ENCODE measurements at regions not wholly inside any gene's neighbourhood (a gene's known extent, or its start where the extent isn't known, plus 50 kb on each side); places are given as distances from the start of the nearest gene placed in this dataset.
A peak's percentile ranks its signal among the peaks of the same experiment; 100 is the strongest.

- H2BK20ac ChIP-seq (ENCODE audit: low read length), result no peak overlapping the region
- H3K4me3 ChIP-seq (ENCODE audit: extremely low read depth in 1 of 4, insufficient read depth in 2 of 4, low read depth in 3 of 4, low read length in 4 of 4), result no peak overlapping the region
- no peak overlapping the region for H3K4me2 ChIP-seq (ENCODE audit: insufficient read depth in 1 of 2, low read depth in 2 of 2, low read length in 2 of 2)
- H3K9ac ChIP-seq (replicated peaks in 1 of 4; ENCODE audit: extremely low read depth in 1 of 4, low read depth in 3 of 4, low read length in 3 of 4), result no peak overlapping the region
- no peak overlapping the region for H3K14ac ChIP-seq (ENCODE audit: insufficient read length)
- no peak overlapping the region for H2AK5ac ChIP-seq (ENCODE audit: low read depth, low read length)
- no peak overlapping the region for H2BK12ac ChIP-seq (ENCODE audit: low read depth, low read length)
- no peak for DNase-seq (ENCODE audit: low read depth in 1 of 2, low spot score in 2 of 2)
- WGBS, 2 experiments (ENCODE audit: extremely low coverage in 1 of 2, insufficient coverage in 1 of 2, insufficient read length in 1 of 2, insufficient replicate concordance in 2 of 2, low coverage in 1 of 2, low lambda C conversion rate in 2 of 2, missing lambda C conversion rate in 1 of 2), result 92% methylated on average over 11 of the region's 11 CpGs; no CpG with 5 or more reads in 1 of the 2 experiments
- H3K4ac ChIP-seq (replicated peaks; ENCODE audit: insufficient read length, low read depth, low read length), result no peak overlapping the region
- H4K91ac ChIP-seq (replicated peaks; ENCODE audit: insufficient read length, low read length), result no peak overlapping the region
- H3K23ac ChIP-seq (ENCODE audit: insufficient read length), result no peak overlapping the region
- no peak overlapping the region for H4K5ac ChIP-seq (ENCODE audit: insufficient read length, low read depth, low read length)
- no peak overlapping the region for H3K56ac ChIP-seq (replicated peaks; ENCODE audit: insufficient read length, low read depth, low read length)
- no peak overlapping the region for H2AFZ ChIP-seq (ENCODE audit: low read length)
- H3K27ac ChIP-seq (ENCODE audit: low read depth, low read length), result no peak overlapping the region
- POLR2A ChIA-PET (ENCODE audit: partially characterized antibody), result interaction anchor here (1.0 kb wide), 1 partner anchor 10 kb away, joined by 3 read pairs; no protein-coding TSS in a partner anchor
- peaks cover 2 to 7% of the 10 kb centered on the region in 2 experiments for H4K20me1 ChIP-seq (replicated peaks in 1 of 2; ENCODE audit: control insufficient read depth in 1 of 2, insufficient read depth in 2 of 2, low read length in 2 of 2)
- no peaks in the 10 kb centered on the region for H3K9me3 ChIP-seq (ENCODE audit: insufficient read depth in 2 of 2, low read depth in 1 of 2, low read length in 1 of 2)
- peak overlapping the region; percentile 81; the same call in 1 of the 2 replicates for H2BK15ac ChIP-seq (ENCODE audit: low read length)
- H3K18ac ChIP-seq (ENCODE audit: extremely low read depth, low read length), result no peak overlapping the region
- CTCF ChIA-PET (ENCODE audit: partially characterized antibody), result interaction anchor here (0.6 to 1.3 kb wide), 3 partner anchors 11 to 858 kb away, joined by 3 to 4 read pairs (median 3); no protein-coding TSS in a partner anchor
- H2BK5ac ChIP-seq (ENCODE audit: low read depth, low read length), result no peak overlapping the region
- TF ChIP-seq HDAC6 (IDR thresholded peaks at IDR 0.05; ENCODE audit: low read depth, low read length), result no peak
- FAIRE-seq, result no peak
- no peaks in the 10 kb centered on the region for H3K23me2 ChIP-seq (ENCODE audit: low read depth, low read length)
- peaks cover 3 to 54% of the 10 kb centered on the region in 2 experiments for H3K79me2 ChIP-seq (ENCODE audit: control insufficient read depth in 1 of 2, insufficient read depth in 2 of 2, low read length in 2 of 2)
- no peaks in the 10 kb centered on the region for H3K36me3 ChIP-seq (ENCODE audit: control insufficient read depth in 2 of 4, insufficient read depth in 4 of 4, low read length in 3 of 4)
- no peaks in the 10 kb centered on the region for H3K27me3 ChIP-seq (replicated peaks in 1 of 4; ENCODE audit: control insufficient read depth in 3 of 4, extremely low read depth in 1 of 4, insufficient read depth in 3 of 4, low read length in 3 of 4)
- H4K8ac ChIP-seq (ENCODE audit: extremely low read depth, insufficient read depth, low read length), result no peak overlapping the region
- H3K4me1 ChIP-seq (replicated peaks in 1 of 4; ENCODE audit: control insufficient read depth in 3 of 4, insufficient read depth in 4 of 4, low read length in 3 of 4), result no peaks in the 10 kb centered on the region
- 0 out of 2 replicates have a peak, but pooled peaks cover 2% of the 10 kb centered on the region for H3K79me1 ChIP-seq (ENCODE audit: low read depth, low read length)
- no peak overlapping the region for H2BK120ac ChIP-seq (replicated peaks; ENCODE audit: low read depth, low read length)
These were observed 312.4 kb downstream of the DOCK8 start for GRCh38 chr9:526904-527591.

Measured in H1 (cell line).